ENCODE measurements at regions not wholly inside any gene's neighbourhood (a gene's known extent, or its start where the extent isn't known, plus 50 kb on each side); places are given as distances from the start of the nearest gene placed in this dataset.
A peak's percentile ranks its signal among the peaks of the same experiment; 100 is the strongest.
"Not testable (repeated sequence)": the region's sequence is repeated elsewhere in the genome, so short reads cannot be mapped to it uniquely, and the experiment has no call there.

DNA sequence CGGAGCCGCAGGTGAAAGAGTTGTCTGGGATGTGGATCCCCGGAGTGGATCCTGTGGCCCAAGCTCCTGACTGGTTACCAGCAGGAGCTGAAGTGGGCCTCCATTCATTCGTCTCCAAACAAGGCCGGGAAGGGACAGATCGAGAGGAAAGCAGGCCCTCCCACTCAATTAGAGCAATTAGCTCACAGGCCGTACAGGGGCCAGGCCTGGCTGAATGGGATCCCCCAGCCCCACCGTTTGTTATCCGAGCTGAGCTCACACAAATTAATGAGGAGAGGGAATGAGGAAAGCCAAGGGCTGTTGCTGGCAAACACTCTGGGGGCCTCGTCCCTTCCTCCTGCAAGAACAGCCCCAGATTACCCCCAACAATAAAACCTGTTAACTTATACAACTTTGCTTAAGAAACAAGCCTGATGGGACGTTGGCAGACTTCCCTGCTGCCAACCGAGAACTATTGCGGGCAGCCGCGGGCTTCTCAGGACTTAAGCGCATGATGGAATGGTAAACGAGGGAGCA, 338.0 kb downstream of the BCL11A start:
- in situ Hi-C loops (cut with HindIII; ENCODE audit: low sequenced_read_pairs) = no loop called here
- DNase-seq (ENCODE audit: low spot score) = no peak

DNA sequence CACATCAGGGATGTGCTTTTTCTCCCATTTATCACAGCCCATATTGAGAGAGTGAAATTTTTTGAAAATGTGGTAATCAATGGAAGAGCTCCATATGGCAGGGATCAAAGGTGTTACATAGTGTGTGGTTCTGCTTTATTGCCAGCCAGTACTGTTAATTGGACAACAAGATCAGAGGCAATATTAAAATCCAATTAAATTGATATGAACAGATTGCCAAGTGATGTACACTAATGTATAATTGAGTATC, 338.9 kb downstream of the BCL11A start:
- in situ Hi-C loops (cut with HindIII; ENCODE audit: low sequenced_read_pairs) = no loop called here
- DNase-seq (ENCODE audit: low spot score) = no peak

DNA sequence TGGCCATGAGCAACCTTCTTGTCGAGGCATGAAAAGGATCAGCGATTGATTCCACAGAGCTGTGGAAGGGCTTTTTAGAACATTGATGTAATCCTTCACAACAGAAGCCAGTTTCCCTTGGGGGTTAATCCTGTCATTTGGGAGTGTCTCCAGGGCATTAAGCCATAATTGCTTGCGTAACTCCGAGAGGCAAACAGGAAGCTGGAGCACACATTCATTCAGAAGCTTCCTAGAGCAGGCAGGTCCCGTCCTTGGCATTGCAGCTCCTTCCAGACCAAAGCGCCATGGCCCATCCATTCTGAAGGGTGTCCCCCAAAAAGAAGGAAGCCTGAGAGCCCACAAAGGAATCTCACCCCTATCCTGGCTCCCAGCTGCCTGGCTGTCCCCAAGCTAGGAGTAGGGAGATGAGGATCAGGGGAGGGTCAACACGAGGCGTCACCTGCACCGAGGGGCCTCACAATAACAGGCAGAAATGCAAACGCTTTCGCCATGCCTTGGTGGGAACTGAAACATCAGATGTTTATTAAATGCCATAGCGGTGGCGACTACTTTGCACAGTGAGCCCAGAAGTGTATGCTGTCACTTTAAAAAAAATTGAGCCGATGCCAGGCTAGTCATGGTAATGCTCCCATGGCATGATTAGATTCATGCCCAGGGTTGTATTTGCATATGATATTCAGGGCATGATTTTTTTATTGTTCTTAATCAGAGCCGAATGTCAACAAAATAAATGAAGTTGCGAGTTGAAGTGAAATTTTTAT, 339.4 kb downstream of the BCL11A start:
- no peak for DNase-seq (ENCODE audit: low spot score)
- in situ Hi-C loops (cut with HindIII; ENCODE audit: low sequenced_read_pairs) = no loop called here

DNA sequence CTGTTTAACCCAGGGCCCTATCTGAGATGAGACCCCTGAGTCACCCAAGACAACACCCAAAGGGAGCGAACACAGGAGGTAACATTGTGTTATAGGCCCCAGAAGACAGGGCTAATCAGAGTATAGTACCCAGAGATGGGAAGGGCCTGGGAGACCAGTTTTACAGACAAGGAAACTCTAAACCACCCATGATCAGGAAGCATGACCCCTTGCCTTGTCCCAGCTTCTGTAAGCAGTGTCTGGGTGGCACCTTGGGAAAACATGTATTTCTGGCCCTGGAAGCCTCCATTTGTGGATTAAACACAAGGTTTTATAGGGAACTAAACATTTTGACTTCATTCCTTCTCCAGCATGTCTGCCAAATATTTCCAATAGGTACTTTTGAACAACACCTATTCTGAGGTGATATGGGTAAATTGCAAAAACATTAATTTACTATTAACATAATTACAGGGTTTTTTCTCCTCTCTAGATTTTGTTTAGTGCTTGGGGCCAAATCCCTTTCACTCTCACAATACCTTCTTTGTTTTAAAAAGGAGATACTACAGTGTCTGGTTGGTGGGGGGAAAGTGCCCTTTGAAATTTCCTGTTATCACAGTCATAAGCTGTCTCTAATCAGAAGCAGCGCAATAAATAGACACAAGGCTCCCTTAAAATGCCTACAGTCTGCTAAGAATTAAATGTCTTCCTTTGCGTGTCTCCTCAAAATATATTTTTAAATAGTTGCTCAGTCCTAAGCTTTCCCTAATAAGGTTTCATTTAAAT, 341.1 kb downstream of the BCL11A start:
- in situ Hi-C loops (cut with HindIII; ENCODE audit: low sequenced_read_pairs) = no loop called here
- no peak for DNase-seq (ENCODE audit: low spot score)

DNA sequence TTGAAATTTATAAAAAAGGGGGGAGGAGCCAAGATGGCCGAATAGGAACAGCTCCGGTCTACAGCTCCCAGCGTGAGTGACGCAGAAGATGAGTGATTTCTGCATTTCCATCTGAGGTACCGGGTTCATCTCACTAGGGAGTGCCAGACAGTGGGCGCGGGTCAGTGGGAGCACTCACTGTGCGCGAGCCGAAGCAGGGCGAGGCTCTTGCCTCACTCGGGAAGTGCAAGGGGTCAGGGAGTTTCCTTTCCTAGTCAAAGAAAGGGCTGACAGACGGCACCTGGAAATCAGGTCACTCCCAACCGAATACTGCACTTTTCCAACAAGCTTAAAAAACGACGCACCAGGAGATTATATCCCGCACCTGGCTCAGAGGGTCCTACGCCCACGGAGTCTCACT, 364.4 kb downstream of the BCL11A start:
- in situ Hi-C loops (cut with HindIII; ENCODE audit: low sequenced_read_pairs) = not testable (repeated sequence)

DNA sequence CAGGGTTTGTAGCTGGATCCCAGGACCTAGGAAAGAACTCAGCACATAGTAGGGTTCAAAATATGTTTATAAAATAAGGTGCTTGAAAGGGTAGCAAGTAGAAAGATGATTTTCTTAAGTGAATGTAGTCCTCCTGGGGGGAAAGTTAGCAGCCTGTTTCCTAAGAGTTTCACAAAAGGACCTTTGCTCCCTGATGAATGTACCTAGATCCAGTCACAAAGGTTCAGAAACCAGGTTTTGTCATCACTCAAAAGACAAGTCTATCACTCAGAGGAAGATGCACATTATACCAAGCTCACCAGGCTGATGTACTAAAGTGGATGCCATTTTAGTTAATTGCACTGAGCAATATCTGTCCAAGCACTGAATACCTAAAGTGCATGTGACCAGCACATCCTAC, 378.2 kb downstream of the BCL11A start:
- DNase-seq (ENCODE audit: low spot score) = no peak
- in situ Hi-C loops (cut with HindIII; ENCODE audit: low sequenced_read_pairs) = no loop called here

More for the DNA sequence above, 364.4 kb downstream of the BCL11A start:
- not testable (repeated sequence) for DNase-seq (ENCODE audit: low spot score)

DNA sequence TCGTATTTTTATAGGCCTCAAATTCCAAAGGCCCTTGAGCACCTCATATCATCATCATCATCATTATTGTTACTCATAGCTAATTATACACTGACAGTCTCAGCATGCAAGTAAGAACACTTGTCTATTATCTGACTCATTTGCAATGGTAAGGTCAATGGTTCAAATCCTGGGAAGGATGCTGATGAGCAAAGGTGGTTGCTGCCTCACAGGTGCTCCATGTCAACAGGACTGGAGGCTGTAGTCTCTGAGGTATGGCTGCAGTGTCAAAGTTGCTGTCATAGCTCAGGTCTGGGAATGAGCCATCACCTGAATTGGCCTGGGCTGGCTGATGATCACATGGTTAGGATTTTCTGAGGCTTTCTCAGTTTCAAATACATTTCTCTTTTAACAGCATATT, 379.3 kb downstream of the BCL11A start:
- no peak for DNase-seq (ENCODE audit: low spot score)
- in situ Hi-C loops (cut with HindIII; ENCODE audit: low sequenced_read_pairs) = no loop called here

DNA sequence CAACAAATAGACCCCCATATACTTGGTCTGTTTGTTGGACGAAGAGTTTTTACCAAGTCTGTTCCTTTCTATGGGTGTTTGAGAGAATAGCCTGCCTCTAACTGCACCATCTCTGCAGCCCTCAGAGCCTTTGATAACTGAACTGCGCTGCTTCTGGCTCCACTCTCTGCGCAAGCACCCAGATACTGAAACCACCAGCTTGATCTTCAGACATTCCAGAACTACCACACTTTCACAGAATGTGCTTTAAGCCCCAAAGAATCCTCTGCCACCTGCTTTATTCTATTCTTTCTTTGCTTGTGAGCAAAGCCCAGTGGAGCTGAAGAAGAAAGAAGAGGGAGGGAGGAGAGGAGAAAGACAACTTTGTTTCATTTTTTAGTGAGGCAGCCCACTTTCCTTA, 380.7 kb downstream of the BCL11A start:
- in situ Hi-C loops (cut with HindIII; ENCODE audit: low sequenced_read_pairs) = no loop called here
- no peak for DNase-seq (ENCODE audit: low spot score)

DNA sequence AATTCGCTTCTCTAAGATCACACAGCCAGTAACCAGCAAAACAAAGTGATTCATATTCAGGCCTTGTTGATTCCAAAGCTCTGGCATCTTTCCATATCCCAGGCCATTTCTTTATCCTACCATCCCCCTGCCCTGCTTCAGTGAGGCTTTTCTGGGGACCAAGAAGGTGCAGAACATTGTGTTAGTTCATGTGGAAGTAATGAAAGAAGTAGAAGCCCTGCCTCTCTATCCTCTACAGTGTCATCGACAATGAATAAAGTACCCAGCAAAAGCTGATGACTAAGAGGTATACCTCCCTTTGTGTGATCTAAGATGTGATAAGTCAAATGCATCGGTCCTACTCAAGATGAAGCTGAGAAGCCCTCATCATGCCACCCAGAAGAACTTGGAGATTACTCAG, 383.2 kb downstream of the BCL11A start:
- in situ Hi-C loops (cut with HindIII; ENCODE audit: low sequenced_read_pairs) = no loop called here

DNA sequence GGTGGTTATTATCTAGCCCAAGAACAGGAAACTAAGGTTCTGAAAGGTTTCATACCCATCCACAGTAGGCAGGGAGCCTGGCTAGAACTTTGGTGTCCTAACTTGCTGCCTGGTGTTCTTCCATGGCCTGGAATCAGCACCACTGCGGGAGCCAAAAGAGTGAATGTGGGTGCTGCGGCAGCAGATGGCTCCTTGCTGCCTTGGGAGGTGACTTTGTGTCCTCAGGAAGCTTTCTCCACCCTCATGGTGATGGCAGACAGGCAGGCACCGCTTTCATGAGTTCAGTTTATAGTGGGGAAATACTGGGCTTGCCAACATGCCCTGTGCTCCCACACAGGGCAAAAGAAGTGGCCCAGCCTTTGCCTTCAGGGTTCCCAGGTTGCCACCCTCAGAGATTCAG, 385.2 kb downstream of the BCL11A start:
- no peak for DNase-seq (ENCODE audit: low spot score)
- in situ Hi-C loops (cut with HindIII; ENCODE audit: low sequenced_read_pairs) = no loop called here

More for the DNA sequence above, 383.2 kb downstream of the BCL11A start:
- DNase-seq (ENCODE audit: low spot score) = no peak

DNA sequence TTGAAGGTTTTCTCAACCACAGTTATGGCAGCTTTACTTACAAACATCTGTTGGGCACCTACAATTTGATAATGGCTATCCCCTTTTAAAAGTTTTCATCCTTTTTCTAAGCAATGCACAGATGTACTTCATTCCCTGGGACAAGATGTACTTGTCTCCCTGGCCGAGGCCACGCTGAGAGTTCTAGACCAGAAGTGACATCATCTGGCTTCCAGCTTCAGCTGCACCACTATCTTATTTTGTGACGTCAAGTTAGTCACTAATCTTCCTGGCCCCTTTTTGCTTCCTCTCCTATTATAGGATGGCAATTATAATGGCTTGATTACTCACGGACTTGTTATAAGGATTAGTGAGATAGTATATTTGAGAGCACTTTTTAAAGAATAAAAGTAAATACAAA, 386.4 kb downstream of the BCL11A start:
- no peak for DNase-seq (ENCODE audit: low spot score)
- in situ Hi-C loops (cut with HindIII; ENCODE audit: low sequenced_read_pairs) = no loop called here

DNA sequence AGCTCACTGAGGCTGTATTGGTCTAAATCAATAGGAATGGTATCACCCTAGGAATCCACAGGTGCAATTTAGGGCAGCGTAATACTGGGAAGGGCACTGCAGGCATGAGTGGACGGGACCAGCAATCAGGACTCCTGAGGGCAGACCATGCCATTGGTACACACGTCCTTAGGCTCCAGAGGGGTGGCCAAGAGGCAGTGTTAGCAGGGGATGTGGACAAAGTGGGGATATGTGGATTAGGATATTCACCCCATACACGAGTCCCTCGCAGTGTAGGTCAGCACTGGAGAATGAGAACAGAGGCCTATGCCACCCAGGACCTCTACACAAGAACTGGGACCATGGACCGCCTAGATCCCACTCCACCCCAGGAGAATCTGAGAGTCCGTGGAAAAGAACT, 389.8 kb downstream of the BCL11A start:
- DNase-seq (ENCODE audit: low spot score) = no peak
- in situ Hi-C loops (cut with HindIII; ENCODE audit: low sequenced_read_pairs) = no loop called here

DNA sequence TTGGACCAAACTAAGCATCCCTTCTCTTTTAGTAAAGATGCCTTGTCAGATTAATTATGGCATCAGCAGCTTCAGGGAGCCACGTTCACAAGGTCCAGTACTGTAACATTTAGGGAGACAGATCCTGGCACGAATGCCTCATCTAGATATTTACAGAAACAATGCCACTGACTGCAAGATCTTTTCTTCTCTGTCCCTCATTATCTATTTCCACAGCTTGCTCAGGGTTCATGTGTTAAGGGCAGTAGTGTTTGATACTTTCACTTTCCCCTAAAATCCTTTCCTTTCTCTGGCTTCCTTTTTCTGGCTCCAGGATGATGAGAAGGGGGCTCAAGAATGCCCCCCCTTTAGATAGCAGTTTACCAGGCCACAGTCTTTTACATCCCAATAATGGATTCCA, 393.9 kb downstream of the BCL11A start:
- in situ Hi-C loops (cut with HindIII; ENCODE audit: low sequenced_read_pairs) = no loop called here
- no peak for DNase-seq (ENCODE audit: low spot score)

DNA sequence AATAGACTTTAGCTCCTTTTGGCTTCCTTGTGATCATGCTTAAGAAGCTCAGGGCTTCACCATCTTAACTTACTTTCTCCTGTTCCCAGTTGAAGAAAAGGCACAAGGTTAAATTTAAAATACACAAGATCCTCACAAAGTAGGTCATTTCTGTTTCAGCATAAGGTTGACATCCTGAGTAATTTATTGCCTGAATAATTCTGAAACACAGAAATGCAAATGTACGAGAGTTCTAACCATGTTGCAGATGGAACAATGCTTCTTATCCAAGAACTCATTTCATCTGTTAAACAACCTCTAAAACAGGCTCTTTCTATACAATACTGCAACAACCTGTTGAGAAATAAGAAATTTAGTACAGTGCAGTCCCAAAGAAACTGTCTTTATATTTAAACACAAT, 395.2 kb downstream of the BCL11A start:
- peak; percentile 44 for DNase-seq (ENCODE audit: low spot score)
- in situ Hi-C loops (cut with HindIII; ENCODE audit: low sequenced_read_pairs) = no loop called here

DNA sequence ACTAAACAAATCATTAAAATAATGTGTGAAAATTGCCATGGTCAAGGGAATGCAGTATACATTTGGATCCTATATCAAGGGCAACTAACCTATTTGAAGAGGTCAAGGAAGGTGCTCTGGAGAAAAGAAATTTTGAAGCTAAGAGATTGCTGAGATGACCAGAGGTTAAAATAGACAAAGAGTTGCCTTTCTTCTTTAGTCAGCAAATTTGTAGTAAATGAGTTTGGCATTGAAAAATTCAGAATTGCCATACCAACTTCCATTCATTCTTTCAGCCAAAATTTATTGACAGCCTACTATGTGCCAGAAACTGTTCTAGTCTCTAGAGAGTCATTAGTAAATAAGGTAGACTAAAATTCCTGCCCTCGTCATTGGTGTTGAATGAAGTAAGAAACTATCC, 396.2 kb downstream of the BCL11A start:
- no peak for DNase-seq (ENCODE audit: low spot score)
- in situ Hi-C loops (cut with HindIII; ENCODE audit: low sequenced_read_pairs) = no loop called here

DNA sequence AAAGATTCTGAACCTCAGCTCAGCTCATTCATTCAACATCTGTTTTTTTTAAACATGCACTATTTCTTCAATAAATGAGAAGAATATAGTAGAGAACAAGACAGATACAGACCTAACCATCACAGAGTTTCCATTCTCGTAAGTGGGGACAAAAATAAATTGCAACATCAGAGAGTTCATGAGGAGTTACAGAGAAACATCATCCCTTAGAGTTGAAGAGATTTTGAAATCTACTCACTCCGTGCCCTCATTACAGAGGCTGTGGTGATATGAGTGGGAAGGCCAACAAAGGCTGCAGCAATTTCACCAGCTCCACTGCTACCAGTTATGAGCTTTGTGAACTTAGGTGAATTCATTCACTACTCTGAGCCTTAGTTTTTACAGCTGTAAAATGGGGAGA, 399.3 kb downstream of the BCL11A start:
- in situ Hi-C loops (cut with HindIII; ENCODE audit: low sequenced_read_pairs) = no loop called here
- no peak for DNase-seq (ENCODE audit: low spot score)

DNA sequence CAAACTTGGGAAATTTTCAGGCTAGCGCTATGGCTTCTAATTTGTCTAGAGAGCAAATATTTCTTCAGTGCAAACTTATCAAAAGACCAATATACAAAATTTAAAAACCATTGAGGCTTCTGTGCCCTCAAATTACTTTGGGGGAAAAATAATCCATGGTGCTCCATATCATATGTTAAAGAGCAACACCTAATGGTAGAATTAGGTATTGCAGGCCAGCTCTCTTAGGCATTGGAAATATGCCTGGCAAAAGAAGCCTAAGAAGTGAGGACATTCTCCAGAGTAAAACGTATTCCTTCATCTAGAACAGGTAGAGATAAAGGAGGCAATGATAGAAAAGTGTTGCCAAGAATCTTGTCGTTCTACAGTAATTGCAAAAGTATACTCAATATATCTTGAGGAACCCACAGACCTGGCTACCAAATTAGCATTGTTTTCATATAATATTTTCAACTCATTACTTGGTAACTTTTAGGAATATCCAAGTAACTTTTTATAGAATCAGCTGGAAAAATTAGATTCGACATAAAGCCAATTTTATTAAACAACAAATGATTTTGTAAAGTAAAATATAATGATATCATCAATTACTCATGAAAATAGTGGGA, 401.1 kb downstream of the BCL11A start:
- in situ Hi-C loops (cut with HindIII; ENCODE audit: low sequenced_read_pairs) = no loop called here
- no peak for DNase-seq (ENCODE audit: low spot score)

DNA sequence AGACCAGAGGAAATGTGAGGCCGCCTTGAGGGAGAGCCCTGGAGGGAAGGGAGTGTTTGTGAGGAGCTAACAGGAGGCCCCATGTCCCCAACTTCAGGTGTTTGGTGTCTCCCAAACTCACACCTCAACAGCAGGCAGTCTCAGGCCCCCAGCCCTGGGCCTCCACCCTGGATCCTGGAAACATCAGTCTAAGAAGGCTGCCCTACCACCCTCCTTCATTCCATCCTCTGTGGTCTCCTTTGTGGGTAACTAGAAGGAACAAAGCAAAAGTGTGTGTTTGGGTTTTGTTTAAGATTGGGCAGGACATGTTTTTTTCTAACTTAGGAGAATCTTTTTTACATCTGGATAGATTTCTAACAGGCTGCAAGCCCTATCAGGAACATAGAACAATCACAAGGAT, 404.3 kb downstream of the BCL11A start:
- in situ Hi-C loops (cut with HindIII; ENCODE audit: low sequenced_read_pairs) = no loop called here
- no peak for DNase-seq (ENCODE audit: low spot score)

DNA sequence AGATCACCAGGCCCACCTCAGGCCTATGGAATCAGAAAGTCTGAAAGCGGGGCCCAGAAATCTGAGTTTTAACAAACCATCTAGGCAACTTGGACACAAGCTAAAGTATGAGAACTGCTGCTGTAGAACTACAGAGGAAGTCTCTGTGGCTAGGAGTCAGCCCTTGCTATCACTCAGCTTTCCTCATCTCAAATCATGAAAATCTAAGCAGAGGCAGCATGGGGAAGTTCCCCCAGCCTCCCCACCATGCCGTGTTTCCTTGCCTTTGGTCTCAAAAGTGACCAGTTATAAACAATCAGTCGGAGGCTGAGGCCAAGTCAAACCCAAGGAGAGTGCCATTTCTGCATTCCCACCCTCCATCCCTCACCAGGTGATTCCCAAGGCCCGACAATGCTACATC, 404.7 kb downstream of the BCL11A start:
- in situ Hi-C loops (cut with HindIII; ENCODE audit: low sequenced_read_pairs) = no loop called here

DNA sequence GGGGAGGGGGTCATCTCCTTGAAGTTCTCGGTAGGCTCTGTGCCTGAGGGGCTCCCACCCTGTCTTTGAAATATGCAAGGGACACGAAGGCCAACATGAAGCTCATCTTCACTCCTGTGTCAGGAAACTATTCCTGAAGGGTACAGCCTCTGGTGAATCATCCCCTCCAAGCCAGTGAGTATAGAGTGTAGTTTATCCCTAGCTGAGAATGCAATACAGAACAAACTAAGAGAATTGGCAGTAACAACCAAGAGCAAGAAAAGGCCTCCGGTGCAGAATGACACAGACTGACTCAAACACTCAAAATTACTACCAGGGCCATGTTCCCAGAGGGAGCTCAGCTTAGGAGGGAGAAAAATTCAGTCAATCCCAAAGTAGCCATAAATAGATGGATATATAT, 413.3 kb downstream of the BCL11A start:
- DNase-seq (ENCODE audit: low spot score) = no peak
- in situ Hi-C loops (cut with HindIII; ENCODE audit: low sequenced_read_pairs) = no loop called here

More for the DNA sequence above, 404.7 kb downstream of the BCL11A start:
- no peak for DNase-seq (ENCODE audit: low spot score)
